ENCODE measurements at regions not wholly inside any gene's neighbourhood (a gene's known extent, or its start where the extent isn't known, plus 50 kb on each side); places are given as distances from the start of the nearest gene placed in this dataset.

DNA sequence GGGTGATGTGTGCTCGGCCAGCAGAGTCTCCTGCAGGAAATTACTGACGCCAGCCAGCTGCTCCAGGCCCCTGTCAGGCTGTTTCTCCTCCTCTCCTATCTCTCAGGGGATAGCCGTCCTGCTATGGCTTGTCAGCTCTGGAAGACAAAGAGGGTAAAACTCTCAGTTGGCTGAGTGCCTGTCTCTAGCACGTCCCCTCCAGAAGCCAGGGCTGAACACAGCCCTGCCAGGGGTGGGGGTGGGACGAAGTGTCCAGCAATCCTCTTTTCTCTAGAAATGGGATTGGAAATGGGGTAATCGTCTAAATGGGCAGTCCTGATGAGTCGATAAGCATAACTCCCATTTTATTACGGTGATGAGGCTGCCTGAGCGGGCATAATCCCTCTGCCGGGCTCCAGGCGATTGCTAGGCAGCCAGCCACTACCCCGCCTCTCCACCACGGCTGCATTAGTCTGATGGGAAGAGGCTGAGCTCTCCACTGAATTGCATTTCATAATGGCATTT, 89.1 kb upstream of the GNAO1 start:
- POLR2A ChIA-PET: no interaction called here
- CTCF ChIA-PET: no interaction called here
- DNase-seq (ENCODE audit: extremely low spot score): no peak
- TF ChIP-seq, protein P1, sequence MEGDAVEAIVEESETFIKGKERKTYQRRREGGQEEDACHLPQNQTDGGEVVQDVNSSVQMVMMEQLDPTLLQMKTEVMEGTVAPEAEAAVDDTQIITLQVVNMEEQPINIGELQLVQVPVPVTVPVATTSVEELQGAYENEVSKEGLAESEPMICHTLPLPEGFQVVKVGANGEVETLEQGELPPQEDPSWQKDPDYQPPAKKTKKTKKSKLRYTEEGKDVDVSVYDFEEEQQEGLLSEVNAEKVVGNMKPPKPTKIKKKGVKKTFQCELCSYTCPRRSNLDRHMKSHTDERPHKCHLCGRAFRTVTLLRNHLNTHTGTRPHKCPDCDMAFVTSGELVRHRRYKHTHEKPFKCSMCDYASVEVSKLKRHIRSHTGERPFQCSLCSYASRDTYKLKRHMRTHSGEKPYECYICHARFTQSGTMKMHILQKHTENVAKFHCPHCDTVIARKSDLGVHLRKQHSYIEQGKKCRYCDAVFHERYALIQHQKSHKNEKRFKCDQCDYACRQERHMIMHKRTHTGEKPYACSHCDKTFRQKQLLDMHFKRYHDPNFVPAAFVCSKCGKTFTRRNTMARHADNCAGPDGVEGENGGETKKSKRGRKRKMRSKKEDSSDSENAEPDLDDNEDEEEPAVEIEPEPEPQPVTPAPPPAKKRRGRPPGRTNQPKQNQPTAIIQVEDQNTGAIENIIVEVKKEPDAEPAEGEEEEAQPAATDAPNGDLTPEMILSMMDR (IDR thresholded peaks at IDR 0.05; ENCODE audit: control extremely low read depth, extremely low read depth, low read depth, missing control alignments): no peak

DNA sequence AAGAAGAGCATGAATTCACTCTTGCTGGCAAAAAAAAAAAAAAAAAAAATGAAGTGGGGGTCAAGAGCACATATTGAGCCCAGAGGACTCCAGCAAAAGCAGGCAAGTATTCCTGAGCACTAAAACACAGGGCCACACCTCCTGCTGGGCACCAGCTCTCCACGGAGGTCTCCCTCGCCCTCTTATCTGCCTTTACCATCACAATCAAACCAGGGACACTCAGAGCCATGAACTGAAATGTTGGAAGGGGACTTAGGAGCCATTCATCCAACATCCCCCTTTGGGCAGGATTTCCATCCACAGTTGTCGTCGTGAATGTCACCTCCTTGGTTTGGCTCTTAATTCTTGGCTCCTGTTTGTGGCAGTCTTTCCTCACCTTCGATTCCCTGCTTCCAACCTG, 89.8 kb upstream of the GNAO1 start:
- POLR2A ChIA-PET: no interaction called here
- TF ChIP-seq, protein P1 (IDR thresholded peaks at IDR 0.05; ENCODE audit: control extremely low read depth, extremely low read depth, low read depth, missing control alignments): no peak
- CTCF ChIA-PET: interaction anchor here (1.0 kb wide), 1 partner anchor 9 kb away, joined by 3 read pairs; no protein-coding TSS in a partner anchor
- no peak for DNase-seq (ENCODE audit: extremely low spot score)

DNA sequence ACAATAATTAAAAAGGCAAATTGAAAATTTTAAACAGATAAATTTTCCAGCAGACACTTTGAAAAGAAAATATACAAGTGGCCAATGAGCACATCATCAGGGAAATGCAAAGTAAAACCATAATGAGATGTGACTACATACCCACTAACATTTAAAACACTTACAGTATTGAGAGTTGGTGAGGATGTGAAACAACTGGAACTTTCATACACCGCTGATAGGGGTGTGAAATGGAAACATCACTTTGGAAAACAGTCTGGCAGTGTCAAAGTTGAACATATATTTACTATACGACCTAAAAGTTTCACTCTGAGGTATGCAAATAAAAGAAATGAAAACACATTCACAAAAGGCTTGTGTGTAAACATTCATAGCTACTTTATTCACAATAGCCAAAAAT, 94.0 kb upstream of the GNAO1 start:
- POLR2A ChIA-PET: no interaction called here
- TF ChIP-seq, protein P1 (IDR thresholded peaks at IDR 0.05; ENCODE audit: control extremely low read depth, extremely low read depth, low read depth, missing control alignments): no peak
- DNase-seq (ENCODE audit: extremely low spot score): no peak
- CTCF ChIA-PET: interaction anchor here (1.0 to 1.4 kb wide), 2 partner anchors 8 to 10 kb away, joined by 3 to 4 read pairs; no protein-coding TSS in a partner anchor

DNA sequence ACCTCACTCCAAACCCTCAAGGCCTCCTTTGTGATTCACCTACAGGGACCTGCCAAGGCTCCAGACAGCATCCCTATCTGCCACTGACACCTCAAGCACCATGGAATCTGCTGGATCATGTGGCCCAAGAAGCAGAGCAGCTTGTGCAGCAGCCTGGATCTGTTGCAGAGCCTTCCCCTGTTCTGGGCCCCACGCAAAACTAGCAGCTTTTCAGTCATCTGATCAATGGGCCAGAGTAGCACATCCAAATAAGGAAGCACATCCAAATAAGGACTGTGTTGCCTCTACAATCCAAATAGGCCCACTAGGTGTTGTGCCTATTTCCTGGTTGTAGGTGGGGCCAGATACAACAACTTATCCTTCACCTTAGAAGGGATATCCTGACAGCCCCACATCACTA, 97.1 kb upstream of the GNAO1 start:
- CTCF ChIA-PET: interaction anchor here (2.1 kb wide), 1 partner anchor 9 kb away, joined by 6 read pairs; no protein-coding TSS in a partner anchor
- no peak for DNase-seq (ENCODE audit: extremely low spot score)
- POLR2A ChIA-PET: no interaction called here
- TF ChIP-seq, protein P1 (IDR thresholded peaks at IDR 0.05; ENCODE audit: control extremely low read depth, extremely low read depth, low read depth, missing control alignments): no peak

DNA sequence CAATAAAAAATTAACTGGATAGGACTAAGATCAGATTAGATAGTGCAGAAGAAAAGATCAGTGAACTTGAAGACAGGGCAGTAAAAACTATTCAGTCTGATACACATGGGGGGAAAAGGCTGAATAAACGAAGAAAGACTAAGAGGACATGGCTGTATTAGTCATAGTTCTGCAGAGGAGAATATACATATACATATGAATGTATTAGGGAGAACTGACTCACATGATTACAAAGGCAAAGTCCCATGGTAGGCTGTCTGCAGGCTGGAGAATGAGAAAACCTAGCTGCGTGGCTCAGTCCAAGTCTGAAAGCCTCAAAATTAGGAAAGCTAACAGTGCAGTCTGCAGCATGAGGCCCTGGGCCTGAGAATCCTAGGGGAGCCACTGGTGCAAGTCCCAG, 98.2 kb upstream of the GNAO1 start:
- TF ChIP-seq, protein P1 (IDR thresholded peaks at IDR 0.05; ENCODE audit: control extremely low read depth, extremely low read depth, low read depth, missing control alignments): no peak
- DNase-seq (ENCODE audit: extremely low spot score): no peak
- ChIA-PET POLR2A (no interaction called here), CTCF (interaction anchor here (1.2 to 1.4 kb wide), 2 partner anchors 8 to 26 kb away, joined by 3 to 4 read pairs; no protein-coding TSS in a partner anchor)

DNA sequence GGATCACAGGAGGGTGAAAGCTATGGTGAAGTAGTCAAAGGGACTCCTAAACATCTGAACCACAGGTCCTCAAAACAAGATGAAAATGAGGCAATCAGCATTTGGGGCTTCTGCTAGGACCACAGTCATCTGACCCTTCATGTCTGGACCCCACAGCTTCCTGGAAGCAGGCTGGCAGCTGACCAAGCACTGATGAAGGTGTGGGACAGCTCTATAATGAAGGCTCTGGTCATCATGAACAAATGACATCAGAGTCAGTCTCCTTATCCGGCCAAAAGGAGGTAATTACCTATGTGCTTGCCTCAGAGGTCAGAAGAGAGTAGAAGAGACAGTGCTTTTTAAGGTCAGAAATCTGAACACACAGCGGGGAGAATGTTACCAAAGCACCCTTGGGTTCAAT, 101.2 kb upstream of the GNAO1 start:
- no peak for DNase-seq (ENCODE audit: extremely low spot score)
- ChIA-PET POLR2A (no interaction called here), CTCF (no interaction called here)
- TF ChIP-seq, protein P1 (IDR thresholded peaks at IDR 0.05; ENCODE audit: control extremely low read depth, extremely low read depth, low read depth, missing control alignments): no peak

All from GM10248 (cell line).